AG04450 (cell line): ENCODE measurements at regions not wholly inside any gene's neighbourhood (a gene's known extent, or its start where the extent isn't known, plus 50 kb on each side); places are given as distances from the start of the nearest gene placed in this dataset.
"Not testable (repeated sequence)": the region's sequence is repeated elsewhere in the genome, so short reads cannot be mapped to it uniquely, and the experiment has no call there.

Source experiments
- CTCF ChIA-PET: fragments of 300-600, 350-600 bp; formaldehyde crosslinking; extraction: SDS; loops from one replicate; lab custom pipeline; 2022; ENCODE audit warnings: antibody characterized with exemption, inconsistent platforms; lab: Charles Lee
- POLR2A ChIA-PET: fragments of 350-600 bp; formaldehyde crosslinking; extraction: SDS; loops from one replicate; lab custom pipeline; 2021; ENCODE audit warnings: antibody characterized with exemption, inconsistent platforms; lab: Yijun Ruan, JAX
- DNase-seq: peaks from one replicate; pipeline ENCODE4 v3.0.0-alpha.2; 2011; ENCODE audit warnings: low read depth, low spot score
- H3K27ac ChIP-seq: one replicate; pipeline ENCODE4 v1.5.1; 2012; ENCODE audit warnings: low read depth, low read length, control low read depth
- H3K27me3 ChIP-seq: one replicate; pipeline ENCODE4 v1.6.0; 2012; ENCODE audit warnings: low read length; ENCODE audit not compliant: control insufficient read depth, insufficient read depth
- H3K4me3 ChIP-seq: 2 replicates; pipeline ENCODE4 v1.5.1; 2011; ENCODE audit warnings: mild to moderate bottlenecking, low read depth, low read length, control low read depth
- H3K9me3 ChIP-seq: 2 replicates; pipeline ENCODE4 v1.5.1; 2012; ENCODE audit warnings: low read length; ENCODE audit not compliant: control insufficient read depth, insufficient read depth
- TF ChIP-seq, protein P1 (sequence below): IDR thresholded peaks from 2 replicates; pipeline ENCODE4 v1.5.1; 2011; ENCODE audit warnings: low read depth, low read length, control low read depth, inconsistent platforms

DNA sequence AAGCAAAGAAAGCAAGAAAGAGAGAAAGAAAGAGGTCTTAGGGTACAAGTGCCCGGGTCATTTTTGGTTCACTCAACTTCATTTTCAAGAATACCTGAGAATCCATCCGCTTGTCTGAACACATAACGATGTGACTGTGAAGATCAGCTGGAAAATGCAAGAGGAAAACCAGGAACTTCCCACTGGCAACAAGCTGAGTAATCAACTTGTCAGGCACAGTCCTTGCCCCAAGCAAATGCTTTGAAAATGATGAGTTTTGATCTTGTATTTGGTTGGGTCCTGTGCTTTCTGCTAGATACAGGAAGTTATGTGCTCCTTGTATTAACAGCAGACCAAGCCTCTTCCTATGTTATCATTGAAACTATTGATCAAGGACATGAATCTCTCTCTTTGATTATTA lies 239.1 kb downstream of the ASMT start:
- POLR2A ChIA-PET = no interaction called here
- CTCF ChIA-PET = no interaction called here
- TF ChIP-seq, protein P1, sequence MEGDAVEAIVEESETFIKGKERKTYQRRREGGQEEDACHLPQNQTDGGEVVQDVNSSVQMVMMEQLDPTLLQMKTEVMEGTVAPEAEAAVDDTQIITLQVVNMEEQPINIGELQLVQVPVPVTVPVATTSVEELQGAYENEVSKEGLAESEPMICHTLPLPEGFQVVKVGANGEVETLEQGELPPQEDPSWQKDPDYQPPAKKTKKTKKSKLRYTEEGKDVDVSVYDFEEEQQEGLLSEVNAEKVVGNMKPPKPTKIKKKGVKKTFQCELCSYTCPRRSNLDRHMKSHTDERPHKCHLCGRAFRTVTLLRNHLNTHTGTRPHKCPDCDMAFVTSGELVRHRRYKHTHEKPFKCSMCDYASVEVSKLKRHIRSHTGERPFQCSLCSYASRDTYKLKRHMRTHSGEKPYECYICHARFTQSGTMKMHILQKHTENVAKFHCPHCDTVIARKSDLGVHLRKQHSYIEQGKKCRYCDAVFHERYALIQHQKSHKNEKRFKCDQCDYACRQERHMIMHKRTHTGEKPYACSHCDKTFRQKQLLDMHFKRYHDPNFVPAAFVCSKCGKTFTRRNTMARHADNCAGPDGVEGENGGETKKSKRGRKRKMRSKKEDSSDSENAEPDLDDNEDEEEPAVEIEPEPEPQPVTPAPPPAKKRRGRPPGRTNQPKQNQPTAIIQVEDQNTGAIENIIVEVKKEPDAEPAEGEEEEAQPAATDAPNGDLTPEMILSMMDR = no peak
- Histone ChIP-seq H3K4me3 (no peak overlapping the region), H3K27me3 (no peaks in the 10 kb centered on the region), H3K9me3 (peaks cover 47% of the 10 kb centered on the region), H3K27ac (no peak overlapping the region)
- DNase-seq = no peak

DNA sequence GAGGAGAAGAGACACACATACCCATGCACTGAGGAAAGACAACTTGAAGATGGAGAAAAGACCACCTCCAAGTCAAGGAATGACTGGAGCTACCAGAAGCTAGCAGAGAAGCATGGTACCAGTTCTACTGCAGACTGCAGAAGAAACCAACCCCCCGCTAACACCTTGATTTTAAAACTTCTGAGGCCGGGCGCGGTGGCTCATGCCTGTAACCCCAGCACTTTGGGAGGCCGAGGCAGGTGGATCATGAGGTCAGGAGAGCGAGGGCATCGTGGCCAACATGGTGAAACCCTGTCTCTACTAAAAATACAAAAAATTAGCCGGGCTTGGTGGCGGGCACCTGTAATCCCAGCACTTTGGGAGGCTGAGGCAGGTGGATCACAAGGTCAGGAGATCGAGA lies 240.0 kb downstream of the ASMT start:
- H3K27ac ChIP-seq, H3K27me3 ChIP-seq, H3K4me3 ChIP-seq, CTCF ChIA-PET, POLR2A ChIA-PET, DNase-seq: not testable (repeated sequence)
- peaks cover 43% of the 10 kb centered on the region for H3K9me3 ChIP-seq

DNA sequence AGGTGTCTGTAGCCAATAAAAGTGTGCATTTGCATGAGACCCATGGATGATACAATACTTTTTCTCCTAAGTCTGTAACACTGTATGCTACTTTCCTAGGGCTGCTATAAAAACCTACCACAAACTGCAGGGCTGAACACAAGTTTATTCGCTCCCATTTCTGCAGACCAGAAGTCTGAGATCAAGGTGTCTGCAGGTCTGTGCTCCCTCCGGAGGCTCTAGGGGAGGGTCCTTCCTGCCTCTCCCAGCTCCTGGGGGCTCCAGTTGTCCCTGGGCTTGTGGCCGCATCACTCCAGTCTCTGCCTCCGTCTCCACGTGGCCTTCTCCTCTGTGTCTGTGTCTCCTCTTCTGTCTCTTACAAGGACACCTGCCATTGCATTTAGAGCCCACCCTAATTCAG lies 244.4 kb downstream of the ASMT start:
- CTCF ChIA-PET, H3K4me3 ChIP-seq, POLR2A ChIA-PET, H3K27ac ChIP-seq, H3K27me3 ChIP-seq, DNase-seq: not testable (repeated sequence)
- peaks cover 47% of the 10 kb centered on the region for H3K9me3 ChIP-seq

DNA sequence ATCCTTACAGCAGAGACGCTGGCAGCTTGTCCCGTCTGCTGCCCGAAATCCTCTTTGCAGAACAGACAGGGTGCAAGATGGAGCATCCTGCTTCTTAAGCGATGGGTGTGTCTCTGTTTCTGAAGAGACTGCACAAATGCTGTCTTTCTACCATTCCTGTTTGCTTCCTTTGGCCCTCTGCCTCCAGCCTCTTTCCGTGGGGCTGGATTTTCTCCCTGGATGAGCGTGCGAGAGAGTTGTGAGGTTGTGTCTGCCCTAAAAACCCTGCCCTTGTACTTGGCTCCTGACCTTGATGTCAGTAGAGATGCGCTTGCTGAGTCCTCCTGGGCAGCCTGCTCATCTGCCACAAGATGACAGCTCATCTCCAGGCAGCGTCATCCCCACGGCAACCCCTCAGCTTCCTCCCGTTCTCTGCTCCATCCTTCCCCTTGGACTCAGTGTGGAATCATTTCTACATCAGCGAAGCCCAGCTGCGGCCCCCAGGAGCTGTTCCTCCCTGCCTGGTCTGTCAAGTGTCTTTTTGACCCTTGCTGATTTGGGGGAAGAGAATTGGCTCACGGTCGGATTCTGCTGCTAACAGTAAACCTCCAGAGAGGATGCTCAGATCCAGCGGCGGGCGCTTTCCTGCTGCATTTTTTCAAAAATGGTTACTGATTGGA lies 246.2 kb downstream of the ASMT start:
- TF ChIP-seq, protein P1 = no peak
- Histone ChIP-seq H3K27me3 (no peaks in the 10 kb centered on the region), H3K4me3 (no peak overlapping the region), H3K9me3 (peaks cover 54% of the 10 kb centered on the region), H3K27ac (no peak overlapping the region)
- no peak for DNase-seq
- POLR2A ChIA-PET = no interaction called here
- CTCF ChIA-PET = no interaction called here

DNA sequence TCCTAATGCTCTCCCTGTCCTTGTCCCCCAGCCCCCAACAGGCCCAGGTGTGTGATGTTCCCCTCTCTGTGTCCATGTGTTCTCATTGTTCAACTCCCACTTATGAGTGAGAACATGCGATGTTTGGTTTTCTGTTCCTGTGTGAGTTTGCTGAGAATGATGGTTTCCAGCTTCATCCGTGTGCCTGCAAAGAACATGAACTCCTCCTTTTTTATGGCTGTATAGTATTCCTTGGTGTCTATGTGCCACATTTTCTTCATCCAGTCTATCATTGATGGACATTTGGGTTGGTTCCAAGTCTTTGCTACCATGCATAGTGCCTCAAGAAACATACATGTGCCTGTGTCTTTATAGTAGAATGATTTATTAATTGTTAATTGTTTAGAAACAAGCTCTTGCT lies 249.1 kb downstream of the ASMT start:
- DNase-seq, CTCF ChIA-PET, H3K4me3 ChIP-seq, H3K27me3 ChIP-seq, POLR2A ChIA-PET, H3K27ac ChIP-seq: not testable (repeated sequence)
- H3K9me3 ChIP-seq = peaks cover 59% of the 10 kb centered on the region

DNA sequence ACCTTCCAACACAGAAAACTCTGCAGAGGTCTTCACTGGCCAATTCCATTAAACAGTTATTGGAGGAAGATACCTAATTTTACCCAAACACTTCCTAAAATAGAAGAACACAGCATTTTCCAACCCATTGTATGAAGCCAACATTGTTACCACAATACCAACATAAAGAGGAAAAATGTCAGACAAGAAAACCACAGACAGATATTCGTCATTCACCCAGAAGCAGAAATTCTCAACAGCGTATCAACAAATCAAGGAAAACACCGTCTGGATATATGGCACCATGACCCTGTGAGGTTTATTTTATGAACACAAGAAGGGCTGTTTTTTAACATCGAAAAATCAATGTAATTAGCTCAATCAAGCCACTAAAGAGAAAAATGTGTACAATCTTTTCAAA lies 255.6 kb downstream of the ASMT start:
- ChIA-PET POLR2A (no interaction called here), CTCF (no interaction called here)
- no peak overlapping the region for H3K27ac ChIP-seq
- H3K9me3 ChIP-seq = peaks cover 50% of the 10 kb centered on the region
- H3K27me3 ChIP-seq = no peaks in the 10 kb centered on the region
- H3K4me3 ChIP-seq = no peak overlapping the region
- TF ChIP-seq, protein P1 = no peak
- DNase-seq = no peak
